Skeletal muscle satellite cell (primary cell): ENCODE measurements at regions not wholly inside any gene's neighbourhood (a gene's known extent, or its start where the extent isn't known, plus 50 kb on each side); places are given as distances from the start of the nearest gene placed in this dataset.

ENCODE experiments used
- H3K27me3 ChIP-seq: 2 replicates; pipeline ENCODE4 v1.7.0; 2013; ENCODE audit warnings: low read length; ENCODE audit not compliant: control insufficient read depth, insufficient read depth
- H3K36me3 ChIP-seq: 2 replicates; pipeline ENCODE4 v1.7.0; 2013; ENCODE audit warnings: mild to moderate bottlenecking, control low read depth, low read length; ENCODE audit not compliant: insufficient read depth
- H3K4me1 ChIP-seq: 2 replicates; pipeline ENCODE4 v1.7.0; 2013; ENCODE audit warnings: low read length; ENCODE audit not compliant: control insufficient read depth, insufficient read depth
- H3K4me2 ChIP-seq: 2 replicates; pipeline ENCODE4 v1.7.0; 2013; ENCODE audit warnings: mild to moderate bottlenecking, low read length
- H3K4me3 ChIP-seq: 2 replicates; pipeline ENCODE4 v1.7.0; 2013; ENCODE audit warnings: low read length
- H3K9ac ChIP-seq: 2 replicates; pipeline ENCODE4 v1.7.0; 2013; ENCODE audit warnings: mild to moderate bottlenecking, low read depth, low read length, moderate library complexity
- H3K9me3 ChIP-seq: replicated peaks from 2 replicates; pipeline ENCODE4 v1.7.0; 2013; ENCODE audit warnings: mild to moderate bottlenecking, control low read depth, low read length

DNA sequence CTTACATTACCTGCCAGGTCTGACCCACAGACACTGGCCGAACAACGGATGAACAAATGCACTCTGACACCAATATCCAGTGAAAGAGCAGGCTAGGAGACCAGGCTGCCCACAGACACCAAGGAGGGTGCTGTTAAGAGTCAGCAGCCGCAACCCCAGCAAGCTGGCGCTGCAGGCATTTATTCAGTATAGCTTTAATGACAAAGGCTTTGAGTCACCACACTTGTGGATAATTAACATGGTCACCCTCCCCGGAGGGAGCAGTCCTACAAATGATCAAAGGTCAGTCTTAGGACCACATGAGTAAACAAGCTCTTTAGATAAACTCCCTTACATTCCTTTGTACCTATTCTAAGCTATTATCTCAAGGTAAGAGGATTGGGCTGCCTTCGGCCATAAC lies 368.5 kb upstream of the GRID2 start:
- H3K9me3 ChIP-seq = no peaks in the 10 kb centered on the region
- no peaks in the 10 kb centered on the region for H3K36me3 ChIP-seq
- H3K4me3 ChIP-seq = no peak overlapping the region
- H3K4me1 ChIP-seq = no peaks in the 10 kb centered on the region
- no peak overlapping the region for H3K4me2 ChIP-seq
- H3K27me3 ChIP-seq = no peaks in the 10 kb centered on the region
- no peak overlapping the region for H3K9ac ChIP-seq

GRCh38 chr4:91936311-91936710 lies 367.5 kb upstream of the GRID2 start:
- Histone ChIP-seq H3K9me3 (no peaks in the 10 kb centered on the region), H3K4me3 (no peak overlapping the region), H3K4me2 (no peak overlapping the region), H3K27me3 (no peaks in the 10 kb centered on the region), H3K9ac (no peak overlapping the region), H3K36me3 (no peaks in the 10 kb centered on the region), H3K4me1 (no peaks in the 10 kb centered on the region)

GRCh38 chr4:91957963-91958362 lies 345.8 kb upstream of the GRID2 start:
- H3K4me2 ChIP-seq = no peak overlapping the region
- no peaks in the 10 kb centered on the region for H3K27me3 ChIP-seq
- no peak overlapping the region for H3K9ac ChIP-seq
- H3K36me3 ChIP-seq = no peaks in the 10 kb centered on the region
- H3K4me3 ChIP-seq = no peak overlapping the region
- H3K9me3 ChIP-seq = no peaks in the 10 kb centered on the region
- no peaks in the 10 kb centered on the region for H3K4me1 ChIP-seq

DNA sequence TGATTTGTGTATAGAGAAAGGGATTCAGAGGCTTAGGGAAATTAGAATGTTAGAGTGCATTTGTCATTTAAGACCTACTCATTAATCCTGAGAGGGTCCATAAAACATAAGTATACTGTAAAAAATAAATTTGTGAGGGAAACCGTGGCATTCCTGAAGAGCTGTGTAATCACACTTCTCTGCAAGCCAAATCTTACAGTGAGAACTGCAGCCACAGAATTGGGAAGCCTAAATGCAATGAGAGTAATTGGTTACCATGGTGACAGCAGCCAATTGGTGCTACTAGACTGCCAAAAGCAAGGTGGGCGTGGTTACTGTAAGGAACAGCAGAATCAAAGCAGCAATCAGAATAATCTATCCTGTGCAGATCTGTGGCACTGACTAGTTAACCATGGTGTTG lies 345.2 kb upstream of the GRID2 start:
- Histone ChIP-seq H3K9ac (no peak overlapping the region), H3K4me3 (no peak overlapping the region), H3K27me3 (no peaks in the 10 kb centered on the region), H3K4me2 (no peak overlapping the region), H3K36me3 (no peaks in the 10 kb centered on the region), H3K4me1 (no peaks in the 10 kb centered on the region), H3K9me3 (no peaks in the 10 kb centered on the region)

DNA sequence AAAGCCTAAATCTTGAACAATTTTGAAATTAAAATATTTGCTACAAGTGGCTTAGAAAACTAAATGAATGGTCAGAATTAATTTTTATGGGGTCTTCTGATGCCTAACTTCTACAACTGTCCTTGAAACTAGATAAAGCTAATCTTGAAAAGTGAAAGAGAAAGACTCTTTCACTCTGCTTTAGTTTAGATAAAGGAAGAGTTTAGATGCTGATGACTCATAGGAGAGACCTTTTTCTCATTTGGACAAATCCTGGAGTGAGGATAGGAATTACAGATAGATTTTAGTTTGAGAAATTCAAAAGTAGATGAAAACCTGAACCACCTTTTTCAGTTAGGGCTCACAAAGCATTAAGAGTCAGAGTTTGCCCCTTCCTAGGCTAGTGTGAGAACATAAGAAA lies 342.3 kb upstream of the GRID2 start:
- Histone ChIP-seq H3K4me2 (no peak overlapping the region), H3K27me3 (no peaks in the 10 kb centered on the region), H3K9ac (no peak overlapping the region), H3K4me3 (no peak overlapping the region), H3K4me1 (no peaks in the 10 kb centered on the region), H3K9me3 (no peaks in the 10 kb centered on the region), H3K36me3 (no peaks in the 10 kb centered on the region)

- no peak overlapping the region for H3K4me2 ChIP-seq
Measured at GRCh38 chr4:91963486-91963885, 340.3 kb upstream of the GRID2 start.

GRCh38 chr4:91965166-91965565 lies 338.6 kb upstream of the GRID2 start:
- Histone ChIP-seq H3K4me1 (no peaks in the 10 kb centered on the region), H3K9me3 (no peaks in the 10 kb centered on the region), H3K36me3 (no peaks in the 10 kb centered on the region), H3K27me3 (no peaks in the 10 kb centered on the region), H3K9ac (no peak overlapping the region), H3K4me2 (no peak overlapping the region), H3K4me3 (no peak overlapping the region)

More at GRCh38 chr4:91963486-91963885, 340.3 kb upstream of the GRID2 start:
- Histone ChIP-seq H3K9me3 (no peaks in the 10 kb centered on the region), H3K4me3 (no peak overlapping the region), H3K9ac (no peak overlapping the region), H3K36me3 (no peaks in the 10 kb centered on the region), H3K27me3 (no peaks in the 10 kb centered on the region), H3K4me1 (no peaks in the 10 kb centered on the region)

DNA sequence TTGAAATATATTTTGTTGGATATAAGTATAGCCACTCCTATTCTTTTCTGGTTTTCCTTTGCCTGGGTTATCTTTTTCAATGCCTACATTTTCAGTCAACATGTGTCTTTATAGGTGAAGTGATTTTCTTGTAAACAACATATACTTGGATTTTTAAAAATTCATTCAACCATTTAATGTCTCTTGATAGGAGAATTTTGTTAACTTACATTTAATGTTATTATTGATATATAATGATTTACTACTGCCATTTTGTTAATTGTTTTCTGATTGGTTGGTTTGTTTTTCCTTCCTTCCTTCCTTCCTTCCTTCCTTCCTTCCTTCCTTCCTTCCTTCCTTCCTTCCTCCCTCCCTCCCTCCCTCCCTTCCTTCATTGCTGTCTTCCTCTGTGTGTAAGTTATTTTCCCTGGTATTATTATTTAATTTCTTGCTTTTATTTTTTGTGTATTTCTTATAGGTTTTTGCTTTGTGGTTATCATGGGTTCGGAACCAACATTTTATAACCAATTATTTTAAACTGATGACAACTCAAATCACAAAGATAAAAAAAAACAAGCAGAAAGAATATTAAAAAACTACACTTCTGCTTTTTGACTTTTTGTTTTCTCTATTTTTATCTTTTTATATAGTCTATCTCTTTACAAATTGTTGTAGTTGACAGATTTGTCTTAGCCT lies 330.1 kb upstream of the GRID2 start:
- H3K9me3 ChIP-seq = no peaks in the 10 kb centered on the region
- H3K4me1 ChIP-seq = no peaks in the 10 kb centered on the region
- H3K4me2 ChIP-seq = no peak overlapping the region
- no peak overlapping the region for H3K9ac ChIP-seq
- H3K4me3 ChIP-seq = no peak overlapping the region
- no peaks in the 10 kb centered on the region for H3K36me3 ChIP-seq
- no peaks in the 10 kb centered on the region for H3K27me3 ChIP-seq

DNA sequence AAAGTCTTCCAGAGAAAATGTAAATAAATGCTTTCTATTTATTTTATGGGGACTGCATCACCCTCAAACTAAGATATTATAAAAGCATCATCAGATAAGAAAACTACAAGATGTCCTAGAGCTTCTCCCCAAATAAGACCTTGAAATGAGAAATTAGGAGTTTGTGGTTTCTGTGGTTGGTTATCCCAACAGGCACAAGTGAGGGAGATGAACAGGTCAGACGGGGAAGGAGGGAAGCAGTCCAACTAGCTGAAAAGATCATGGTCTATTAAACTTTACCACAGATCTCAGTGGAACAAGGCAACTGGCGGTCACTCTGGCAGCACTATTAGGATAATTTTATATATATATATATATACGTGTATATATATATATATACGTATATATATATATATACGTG lies 319.3 kb upstream of the GRID2 start:
- Histone ChIP-seq H3K4me2 (no peak overlapping the region), H3K4me1 (no peaks in the 10 kb centered on the region), H3K9me3 (peaks cover 3% of the 10 kb centered on the region), H3K9ac (no peak overlapping the region), H3K4me3 (no peak overlapping the region), H3K27me3 (no peaks in the 10 kb centered on the region), H3K36me3 (no peaks in the 10 kb centered on the region)

- H3K4me3 ChIP-seq = no peak overlapping the region
- no peaks in the 10 kb centered on the region for H3K4me1 ChIP-seq
Measured at GRCh38 chr4:91989914-91990313, 313.9 kb upstream of the GRID2 start.

GRCh38 chr4:91990726-91991125 lies 313.0 kb upstream of the GRID2 start:
- Histone ChIP-seq H3K4me3 (no peak overlapping the region), H3K27me3 (no peaks in the 10 kb centered on the region), H3K9ac (no peak overlapping the region), H3K9me3 (no peaks in the 10 kb centered on the region), H3K4me2 (no peak overlapping the region), H3K4me1 (no peaks in the 10 kb centered on the region), H3K36me3 (no peaks in the 10 kb centered on the region)

More at GRCh38 chr4:91989914-91990313, 313.9 kb upstream of the GRID2 start:
- H3K9me3 ChIP-seq = peaks cover 3% of the 10 kb centered on the region
- H3K27me3 ChIP-seq = no peaks in the 10 kb centered on the region
- H3K36me3 ChIP-seq = no peaks in the 10 kb centered on the region
- no peak overlapping the region for H3K9ac ChIP-seq
- no peak overlapping the region for H3K4me2 ChIP-seq

- Histone ChIP-seq H3K4me2 (no peak overlapping the region), H3K9ac (no peak overlapping the region), H3K36me3 (no peaks in the 10 kb centered on the region), H3K4me3 (no peak overlapping the region), H3K27me3 (no peaks in the 10 kb centered on the region), H3K4me1 (no peaks in the 10 kb centered on the region), H3K9me3 (no peaks in the 10 kb centered on the region)
Measured at GRCh38 chr4:91997045-91997444, 306.7 kb upstream of the GRID2 start.
